ENCODE measurements at regions not wholly inside any gene's neighbourhood (a gene's known extent, or its start where the extent isn't known, plus 50 kb on each side); places are given as distances from the start of the nearest gene placed in this dataset.

DNA sequence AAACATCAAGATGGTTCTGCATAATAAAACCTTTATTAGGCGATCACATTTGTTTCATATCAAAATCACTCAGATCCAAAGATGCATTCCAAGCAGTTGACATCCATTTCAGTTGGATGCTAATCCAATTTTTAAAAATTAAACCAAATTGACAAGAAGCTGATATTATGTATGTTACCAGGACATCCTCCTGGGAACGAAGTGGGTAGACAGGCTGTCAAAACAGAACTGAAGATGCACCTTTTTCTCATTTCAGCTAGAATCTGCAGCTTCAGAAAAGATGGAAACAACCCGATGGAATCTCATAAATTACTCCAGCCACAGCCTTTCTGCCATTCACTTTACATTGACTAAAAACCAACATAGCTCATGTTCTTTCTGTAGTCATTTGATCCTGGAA is 268.4 kb downstream of the PLPP3 start:
- ChIA-PET POLR2A (no interaction called here), CTCF (interaction anchor here (1.8 kb wide), 1 partner anchor 9 kb away, joined by 4 read pairs; no protein-coding TSS in a partner anchor)
- no peaks in the 10 kb centered on the region for H3K4me1 ChIP-seq
- FAIRE-seq: no peak
- H3K27ac ChIP-seq: no peak overlapping the region
- 54% methylated on average over 3 of the region's 3 CpGs for WGBS (ENCODE audit: missing lambda C conversion rate)
- TF ChIP-seq, protein P1, sequence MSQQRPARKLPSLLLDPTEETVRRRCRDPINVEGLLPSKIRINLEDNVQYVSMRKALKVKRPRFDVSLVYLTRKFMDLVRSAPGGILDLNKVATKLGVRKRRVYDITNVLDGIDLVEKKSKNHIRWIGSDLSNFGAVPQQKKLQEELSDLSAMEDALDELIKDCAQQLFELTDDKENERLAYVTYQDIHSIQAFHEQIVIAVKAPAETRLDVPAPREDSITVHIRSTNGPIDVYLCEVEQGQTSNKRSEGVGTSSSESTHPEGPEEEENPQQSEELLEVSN (IDR thresholded peaks at IDR 0.05; ENCODE audit: borderline replicate concordance, low read depth): no peak
- TF ChIP-seq RAD21 (conservative IDR thresholded peaks at IDR 0.05 in 1 of 2, IDR thresholded peaks at IDR 0.05 in 1 of 2) (no peak), SREBF2 (IDR thresholded peaks at IDR 0.05) (no peak), ZNF302 (CRISPR knock-in tag; IDR thresholded peaks at IDR 0.05) (no peak), RFX5 (IDR thresholded peaks at IDR 0.05) (no peak)
- TF ChIP-seq, protein P2, sequence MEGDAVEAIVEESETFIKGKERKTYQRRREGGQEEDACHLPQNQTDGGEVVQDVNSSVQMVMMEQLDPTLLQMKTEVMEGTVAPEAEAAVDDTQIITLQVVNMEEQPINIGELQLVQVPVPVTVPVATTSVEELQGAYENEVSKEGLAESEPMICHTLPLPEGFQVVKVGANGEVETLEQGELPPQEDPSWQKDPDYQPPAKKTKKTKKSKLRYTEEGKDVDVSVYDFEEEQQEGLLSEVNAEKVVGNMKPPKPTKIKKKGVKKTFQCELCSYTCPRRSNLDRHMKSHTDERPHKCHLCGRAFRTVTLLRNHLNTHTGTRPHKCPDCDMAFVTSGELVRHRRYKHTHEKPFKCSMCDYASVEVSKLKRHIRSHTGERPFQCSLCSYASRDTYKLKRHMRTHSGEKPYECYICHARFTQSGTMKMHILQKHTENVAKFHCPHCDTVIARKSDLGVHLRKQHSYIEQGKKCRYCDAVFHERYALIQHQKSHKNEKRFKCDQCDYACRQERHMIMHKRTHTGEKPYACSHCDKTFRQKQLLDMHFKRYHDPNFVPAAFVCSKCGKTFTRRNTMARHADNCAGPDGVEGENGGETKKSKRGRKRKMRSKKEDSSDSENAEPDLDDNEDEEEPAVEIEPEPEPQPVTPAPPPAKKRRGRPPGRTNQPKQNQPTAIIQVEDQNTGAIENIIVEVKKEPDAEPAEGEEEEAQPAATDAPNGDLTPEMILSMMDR (IDR thresholded peaks at IDR 0.05): no peak
- no peaks in the 10 kb centered on the region for H3K9me3 ChIP-seq
- no peak overlapping the region for H3K4me2 ChIP-seq
- DNase-seq (ENCODE audit: low read depth in 1 of 2, low spot score in 1 of 2): no peak
- ATAC-seq: no peak
- H3K4me3 ChIP-seq: no peak overlapping the region

DNA sequence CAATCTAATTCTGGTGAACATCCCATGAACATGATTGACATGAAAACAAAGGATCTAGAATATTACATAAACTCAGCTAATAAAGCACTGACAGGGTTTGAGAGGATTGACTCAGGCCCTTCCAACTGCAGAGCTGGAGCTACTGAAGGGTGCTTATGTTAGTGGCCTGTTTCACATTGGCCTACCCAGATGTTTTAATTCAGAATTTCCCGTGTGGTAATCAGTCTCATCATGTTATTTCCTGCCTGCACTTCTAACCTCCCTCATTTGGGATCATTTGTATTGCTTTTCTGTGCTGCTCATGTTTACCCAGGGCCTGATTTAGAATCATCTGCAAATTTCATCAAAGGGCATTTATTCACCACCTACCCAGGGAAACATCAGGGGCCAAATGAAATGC is 270.3 kb downstream of the PLPP3 start:
- Histone ChIP-seq H3K4me3 (no peak overlapping the region), H3K9me3 (no peaks in the 10 kb centered on the region), H3K27ac (no peak overlapping the region), H3K4me1 (no peaks in the 10 kb centered on the region), H3K4me2 (no peak overlapping the region)
- POLR2A ChIA-PET: no interaction called here
- no peak for TF ChIP-seq RCOR1 (IDR thresholded peaks at IDR 0.05; ENCODE audit: low read depth, low read length)
- TF ChIP-seq NPAS2 (CRISPR knock-in tag; IDR thresholded peaks at IDR 0.05; ENCODE audit: borderline replicate concordance): no peak
- TF ChIP-seq, protein P3, sequence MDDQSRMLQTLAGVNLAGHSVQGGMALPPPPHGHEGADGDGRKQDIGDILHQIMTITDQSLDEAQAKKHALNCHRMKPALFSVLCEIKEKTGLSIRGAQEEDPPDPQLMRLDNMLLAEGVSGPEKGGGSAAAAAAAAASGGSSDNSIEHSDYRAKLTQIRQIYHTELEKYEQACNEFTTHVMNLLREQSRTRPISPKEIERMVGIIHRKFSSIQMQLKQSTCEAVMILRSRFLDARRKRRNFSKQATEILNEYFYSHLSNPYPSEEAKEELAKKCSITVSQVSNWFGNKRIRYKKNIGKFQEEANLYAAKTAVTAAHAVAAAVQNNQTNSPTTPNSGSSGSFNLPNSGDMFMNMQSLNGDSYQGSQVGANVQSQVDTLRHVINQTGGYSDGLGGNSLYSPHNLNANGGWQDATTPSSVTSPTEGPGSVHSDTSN (IDR thresholded peaks at IDR 0.05): no peak
- TF ChIP-seq HOXB5 (CRISPR knock-in tag; IDR thresholded peaks at IDR 0.05): no peak
- TF ChIP-seq MYC (IDR thresholded peaks at IDR 0.05; ENCODE audit: borderline replicate concordance, low read length): no peak
- TF ChIP-seq RNF2 (IDR thresholded peaks at IDR 0.05; ENCODE audit: borderline replicate concordance, low read depth): no peak
- no peak for TF ChIP-seq POLR2A (IDR thresholded peaks at IDR 0.05; ENCODE audit: low read length)
- no peak for TF ChIP-seq CEBPB (IDR thresholded peaks at IDR 0.05)
- TF ChIP-seq, protein P4, sequence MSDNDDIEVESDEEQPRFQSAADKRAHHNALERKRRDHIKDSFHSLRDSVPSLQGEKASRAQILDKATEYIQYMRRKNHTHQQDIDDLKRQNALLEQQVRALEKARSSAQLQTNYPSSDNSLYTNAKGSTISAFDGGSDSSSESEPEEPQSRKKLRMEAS (IDR thresholded peaks at IDR 0.05): no peak
- TF ChIP-seq, protein P5, sequence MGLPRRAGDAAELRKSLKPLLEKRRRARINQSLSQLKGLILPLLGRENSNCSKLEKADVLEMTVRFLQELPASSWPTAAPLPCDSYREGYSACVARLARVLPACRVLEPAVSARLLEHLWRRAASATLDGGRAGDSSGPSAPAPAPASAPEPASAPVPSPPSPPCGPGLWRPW (IDR thresholded peaks at IDR 0.05): no peak
- no peak for TF ChIP-seq ZSCAN20 (CRISPR knock-in tag; IDR thresholded peaks at IDR 0.05)
- TF ChIP-seq RAD21 (conservative IDR thresholded peaks at IDR 0.05 in 1 of 2, IDR thresholded peaks at IDR 0.05 in 1 of 2): no peak
- TF ChIP-seq ZC3H11A (IDR thresholded peaks at IDR 0.05): no peak
- no peak for TF ChIP-seq TP53 (CRISPR knock-in tag; IDR thresholded peaks at IDR 0.05)
- DNase-seq (ENCODE audit: low read depth in 1 of 2, low spot score in 1 of 2) (no peak), ATAC-seq (no peak), FAIRE-seq (no peak)
- 33% methylated on average over 1 of the region's 1 CpG for WGBS (ENCODE audit: missing lambda C conversion rate)
- CTCF ChIA-PET: interaction anchor here (1.8 kb wide), 1 partner anchor 11 kb away, joined by 4 read pairs; no protein-coding TSS in a partner anchor

DNA sequence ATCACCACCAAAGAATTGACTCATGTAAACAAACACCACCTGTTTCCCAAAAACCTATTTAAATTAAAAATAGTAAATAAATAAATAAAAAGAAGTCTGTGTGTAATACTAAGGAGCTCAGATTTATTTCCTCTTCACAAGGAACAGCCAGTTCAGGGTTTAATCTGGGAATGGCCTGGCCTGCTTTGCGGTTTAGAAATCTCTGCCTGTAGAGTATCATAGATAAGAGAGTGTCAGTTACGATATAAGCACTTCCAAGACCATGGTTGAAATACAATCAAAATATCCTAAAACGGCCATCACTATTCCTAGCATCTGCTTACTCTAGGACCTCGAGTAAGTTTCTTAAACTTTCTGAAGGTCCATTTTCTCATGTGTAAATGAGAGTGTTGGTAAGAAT is 274.4 kb downstream of the PLPP3 start:
- 60% methylated on average over 4 of the region's 4 CpGs for WGBS (ENCODE audit: missing lambda C conversion rate)
- ChIA-PET POLR2A (no interaction called here), CTCF (no interaction called here)
- ATAC-seq (no peak), DNase-seq (ENCODE audit: low read depth in 1 of 2, low spot score in 1 of 2) (no peak), FAIRE-seq (no peak)
- Histone ChIP-seq H3K27ac (no peak overlapping the region), H3K4me2 (no peak overlapping the region), H3K4me1 (peaks cover 4% of the 10 kb centered on the region; the same call in 2 of the 3 replicates), H3K9me3 (no peaks in the 10 kb centered on the region), H3K4me3 (no peak overlapping the region)
- TF ChIP-seq KDM5A (IDR thresholded peaks at IDR 0.05) (no peak), JUNB (IDR thresholded peaks at IDR 0.05) (no peak), ESRRA (IDR thresholded peaks at IDR 0.05; ENCODE audit: borderline replicate concordance, low read length) (no peak), ZNF302 (CRISPR knock-in tag; IDR thresholded peaks at IDR 0.05) (no peak), NR3C1 (IDR thresholded peaks at IDR 0.05) (no peak), HOXA7 (CRISPR knock-in tag; IDR thresholded peaks at IDR 0.05) (no peak), MAZ (IDR thresholded peaks at IDR 0.05; ENCODE audit: borderline replicate concordance, low read depth, low read length) (no peak), CHD4 (IDR thresholded peaks at IDR 0.05; ENCODE audit: borderline replicate concordance) (no peak), ZFP36 (IDR thresholded peaks at IDR 0.05; ENCODE audit: borderline replicate concordance, partially characterized antibody) (no peak), POLR2AphosphoS2 (conservative IDR thresholded peaks at IDR 0.05; ENCODE audit: low read length) (no peak)
- TF ChIP-seq, protein P6, sequence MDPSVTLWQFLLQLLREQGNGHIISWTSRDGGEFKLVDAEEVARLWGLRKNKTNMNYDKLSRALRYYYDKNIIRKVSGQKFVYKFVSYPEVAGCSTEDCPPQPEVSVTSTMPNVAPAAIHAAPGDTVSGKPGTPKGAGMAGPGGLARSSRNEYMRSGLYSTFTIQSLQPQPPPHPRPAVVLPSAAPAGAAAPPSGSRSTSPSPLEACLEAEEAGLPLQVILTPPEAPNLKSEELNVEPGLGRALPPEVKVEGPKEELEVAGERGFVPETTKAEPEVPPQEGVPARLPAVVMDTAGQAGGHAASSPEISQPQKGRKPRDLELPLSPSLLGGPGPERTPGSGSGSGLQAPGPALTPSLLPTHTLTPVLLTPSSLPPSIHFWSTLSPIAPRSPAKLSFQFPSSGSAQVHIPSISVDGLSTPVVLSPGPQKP (IDR thresholded peaks at IDR 0.05; ENCODE audit: low read depth, low read length): no peak
- TF ChIP-seq, protein P5 (IDR thresholded peaks at IDR 0.05): no peak
- TF ChIP-seq, protein P3 (IDR thresholded peaks at IDR 0.05): no peak
- TF ChIP-seq, protein P4 (IDR thresholded peaks at IDR 0.05): no peak
